ENCODE measurements at regions not wholly inside any gene's neighbourhood (a gene's known extent, or its start where the extent isn't known, plus 50 kb on each side); places are given as distances from the start of the nearest gene placed in this dataset.

DNA sequence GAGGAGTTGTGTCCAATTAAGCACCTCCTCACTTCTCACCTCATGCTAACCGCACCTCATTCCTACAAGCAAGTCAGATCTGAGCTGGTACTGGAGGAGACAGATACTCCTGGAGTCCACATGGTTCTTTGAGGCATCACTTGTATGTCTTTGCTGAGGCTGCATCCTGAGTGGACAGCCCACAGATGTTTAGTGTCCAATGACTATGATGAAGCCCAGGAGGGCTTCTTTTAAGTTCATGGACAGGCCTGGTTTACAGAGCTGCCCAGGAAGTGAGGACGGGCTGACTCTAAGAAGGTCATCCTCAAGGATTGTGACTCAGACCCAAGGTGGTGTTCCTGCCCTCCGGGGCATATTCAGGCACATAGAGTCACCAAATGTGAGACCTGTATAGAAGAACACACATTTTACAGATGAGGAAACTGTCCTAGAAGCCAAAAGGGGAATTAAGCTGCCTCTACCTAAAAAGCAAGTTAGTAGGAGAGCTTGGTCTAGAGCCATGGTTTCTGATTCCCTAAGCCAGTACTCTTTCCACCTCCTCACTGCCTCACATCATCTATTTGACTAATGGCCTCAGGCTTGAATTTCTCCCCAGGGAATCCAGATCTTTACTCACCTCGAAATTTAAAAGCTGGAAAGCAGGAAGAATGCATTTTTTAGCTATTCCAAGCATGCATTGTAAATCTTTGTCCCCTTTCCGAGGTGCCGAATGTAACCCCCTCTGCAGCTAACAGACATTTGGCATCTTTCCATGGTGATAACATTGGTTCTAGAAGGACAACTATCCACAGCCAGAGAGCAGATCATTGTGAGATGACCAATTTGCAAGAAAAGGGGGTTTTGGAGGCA is 228.1 kb downstream of the OMA1 start:
- TF ChIP-seq FOXP2 (optimal IDR thresholded peaks at IDR 0.05; ENCODE audit: borderline replicate concordance, extremely low read depth, extremely low read length, insufficient read depth) (no peak), POLR2AphosphoS5 (IDR thresholded peaks at IDR 0.05; ENCODE audit: low read depth, low read length) (no peak), TAF1 (IDR thresholded peaks at IDR 0.05; ENCODE audit: borderline replicate concordance, insufficient read depth, low read length) (no peak), SIN3A (IDR thresholded peaks at IDR 0.05; ENCODE audit: borderline replicate concordance, insufficient read depth, low read length) (no peak)
- TF ChIP-seq, protein P1, sequence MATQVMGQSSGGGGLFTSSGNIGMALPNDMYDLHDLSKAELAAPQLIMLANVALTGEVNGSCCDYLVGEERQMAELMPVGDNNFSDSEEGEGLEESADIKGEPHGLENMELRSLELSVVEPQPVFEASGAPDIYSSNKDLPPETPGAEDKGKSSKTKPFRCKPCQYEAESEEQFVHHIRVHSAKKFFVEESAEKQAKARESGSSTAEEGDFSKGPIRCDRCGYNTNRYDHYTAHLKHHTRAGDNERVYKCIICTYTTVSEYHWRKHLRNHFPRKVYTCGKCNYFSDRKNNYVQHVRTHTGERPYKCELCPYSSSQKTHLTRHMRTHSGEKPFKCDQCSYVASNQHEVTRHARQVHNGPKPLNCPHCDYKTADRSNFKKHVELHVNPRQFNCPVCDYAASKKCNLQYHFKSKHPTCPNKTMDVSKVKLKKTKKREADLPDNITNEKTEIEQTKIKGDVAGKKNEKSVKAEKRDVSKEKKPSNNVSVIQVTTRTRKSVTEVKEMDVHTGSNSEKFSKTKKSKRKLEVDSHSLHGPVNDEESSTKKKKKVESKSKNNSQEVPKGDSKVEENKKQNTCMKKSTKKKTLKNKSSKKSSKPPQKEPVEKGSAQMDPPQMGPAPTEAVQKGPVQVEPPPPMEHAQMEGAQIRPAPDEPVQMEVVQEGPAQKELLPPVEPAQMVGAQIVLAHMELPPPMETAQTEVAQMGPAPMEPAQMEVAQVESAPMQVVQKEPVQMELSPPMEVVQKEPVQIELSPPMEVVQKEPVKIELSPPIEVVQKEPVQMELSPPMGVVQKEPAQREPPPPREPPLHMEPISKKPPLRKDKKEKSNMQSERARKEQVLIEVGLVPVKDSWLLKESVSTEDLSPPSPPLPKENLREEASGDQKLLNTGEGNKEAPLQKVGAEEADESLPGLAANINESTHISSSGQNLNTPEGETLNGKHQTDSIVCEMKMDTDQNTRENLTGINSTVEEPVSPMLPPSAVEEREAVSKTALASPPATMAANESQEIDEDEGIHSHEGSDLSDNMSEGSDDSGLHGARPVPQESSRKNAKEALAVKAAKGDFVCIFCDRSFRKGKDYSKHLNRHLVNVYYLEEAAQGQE (IDR thresholded peaks at IDR 0.05; ENCODE audit: insufficient read depth in 1 of 2, low read depth in 2 of 2, low read length in 2 of 2): no peak

DNA sequence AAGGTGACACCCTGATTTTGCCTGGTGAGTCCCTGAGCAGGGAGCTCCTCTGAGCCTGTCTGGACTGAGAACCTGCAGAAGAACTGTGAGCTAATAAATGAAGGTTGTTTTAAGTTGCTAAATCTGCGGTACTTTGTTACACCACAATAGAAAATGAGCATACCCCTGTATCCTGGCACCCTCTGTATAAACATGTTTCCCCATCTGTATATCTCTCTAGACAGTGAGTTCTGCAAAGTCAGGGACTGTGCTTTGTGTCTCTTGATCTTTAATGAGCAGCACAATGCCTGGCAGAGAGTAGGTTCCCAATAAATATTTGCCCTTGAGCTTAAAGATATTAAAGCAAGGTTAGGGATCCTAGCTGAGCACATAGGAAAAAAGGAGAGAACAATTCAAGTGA is 228.8 kb downstream of the OMA1 start:
- TF ChIP-seq TAF1 (IDR thresholded peaks at IDR 0.05; ENCODE audit: borderline replicate concordance, insufficient read depth, low read length) (no peak), FOXP2 (optimal IDR thresholded peaks at IDR 0.05; ENCODE audit: borderline replicate concordance, extremely low read depth, extremely low read length, insufficient read depth) (no peak), SIN3A (IDR thresholded peaks at IDR 0.05; ENCODE audit: borderline replicate concordance, insufficient read depth, low read length) (no peak)

DNA sequence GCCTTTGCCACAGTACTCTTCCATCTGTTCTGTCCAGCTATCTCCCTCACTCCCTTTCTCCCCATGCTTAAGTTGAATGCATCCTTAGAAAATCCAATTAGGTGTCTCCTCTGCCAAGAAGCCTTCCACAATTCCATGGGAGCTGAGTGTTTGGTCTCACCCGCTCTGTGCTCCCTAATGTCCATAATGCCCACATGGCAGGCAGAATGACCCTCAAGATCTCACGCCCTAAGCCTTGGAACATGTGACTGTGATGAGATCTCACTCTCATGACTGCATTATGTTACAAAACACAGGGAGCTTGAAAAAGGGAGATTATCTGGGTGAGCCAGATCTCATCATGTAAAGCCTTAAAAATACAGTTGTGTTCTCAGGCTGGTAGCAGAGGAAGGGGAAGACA is 229.4 kb downstream of the OMA1 start:
- TF ChIP-seq SIN3A (IDR thresholded peaks at IDR 0.05; ENCODE audit: borderline replicate concordance, insufficient read depth, low read length) (no peak), FOXP2 (optimal IDR thresholded peaks at IDR 0.05; ENCODE audit: borderline replicate concordance, extremely low read depth, extremely low read length, insufficient read depth) (no peak), POLR2AphosphoS5 (IDR thresholded peaks at IDR 0.05; ENCODE audit: low read depth, low read length) (no peak), TAF1 (IDR thresholded peaks at IDR 0.05; ENCODE audit: borderline replicate concordance, insufficient read depth, low read length) (no peak)
- TF ChIP-seq, protein P1 (IDR thresholded peaks at IDR 0.05; ENCODE audit: insufficient read depth in 1 of 2, low read depth in 2 of 2, low read length in 2 of 2): no peak

DNA sequence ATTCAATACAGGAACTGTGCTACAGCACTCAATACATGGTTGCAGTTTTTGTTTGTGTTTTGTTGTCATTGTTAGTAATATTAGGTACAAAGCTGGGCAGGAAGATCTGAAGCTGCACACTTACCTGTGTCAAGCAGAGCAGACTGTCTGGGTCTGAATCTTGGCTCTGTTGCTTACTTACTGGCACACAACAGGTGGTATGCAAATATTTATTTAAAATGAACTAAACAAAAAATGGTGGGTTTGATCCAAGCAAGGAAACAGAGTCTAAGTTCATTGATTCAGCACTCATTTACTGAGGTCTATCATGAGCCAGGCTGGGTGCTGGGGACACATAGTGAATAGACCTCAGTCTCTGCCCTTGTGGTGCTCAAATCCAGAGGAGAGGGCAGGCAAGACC is 230.4 kb downstream of the OMA1 start:
- TF ChIP-seq FOXP2 (optimal IDR thresholded peaks at IDR 0.05; ENCODE audit: borderline replicate concordance, extremely low read depth, extremely low read length, insufficient read depth): no peak
- no peak for TF ChIP-seq TAF1 (IDR thresholded peaks at IDR 0.05; ENCODE audit: borderline replicate concordance, insufficient read depth, low read length)
- no peak for TF ChIP-seq POLR2AphosphoS5 (IDR thresholded peaks at IDR 0.05; ENCODE audit: low read depth, low read length)

DNA sequence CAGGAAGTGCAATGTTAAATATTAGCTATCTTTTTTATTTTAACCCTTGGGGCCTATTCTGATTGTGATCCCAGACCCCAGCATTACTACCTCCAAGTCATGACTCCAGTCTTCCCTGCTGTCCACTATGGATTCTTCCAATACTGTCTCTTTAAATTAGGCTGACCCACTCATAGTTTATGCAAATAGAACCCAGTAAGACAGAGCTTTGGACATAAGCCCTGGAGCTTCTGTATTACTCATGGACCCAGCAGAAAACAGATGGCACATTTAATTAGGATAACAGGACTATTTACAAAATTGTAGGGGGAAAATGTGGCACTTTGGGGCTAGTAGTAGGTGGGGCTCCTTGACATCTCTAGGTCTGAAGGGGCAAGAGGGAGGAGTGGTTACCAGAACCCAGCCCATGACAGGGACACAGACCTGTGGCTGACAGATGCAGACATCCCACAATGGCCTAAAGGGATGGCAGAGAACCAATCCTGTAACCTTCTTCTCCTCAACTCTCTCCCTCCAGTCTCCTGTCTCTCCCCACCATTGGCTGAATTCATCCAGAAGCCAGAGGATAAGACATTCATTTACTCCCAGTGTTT is 233.5 kb downstream of the OMA1 start:
- TF ChIP-seq FOXP2 (optimal IDR thresholded peaks at IDR 0.05; ENCODE audit: borderline replicate concordance, extremely low read depth, extremely low read length, insufficient read depth) (no peak), SIN3A (IDR thresholded peaks at IDR 0.05; ENCODE audit: borderline replicate concordance, insufficient read depth, low read length) (no peak), TAF1 (IDR thresholded peaks at IDR 0.05; ENCODE audit: borderline replicate concordance, insufficient read depth, low read length) (no peak), POLR2AphosphoS5 (IDR thresholded peaks at IDR 0.05; ENCODE audit: low read depth, low read length) (no peak)
- TF ChIP-seq, protein P1 (IDR thresholded peaks at IDR 0.05; ENCODE audit: insufficient read depth in 1 of 2, low read depth in 2 of 2, low read length in 2 of 2): no peak

DNA sequence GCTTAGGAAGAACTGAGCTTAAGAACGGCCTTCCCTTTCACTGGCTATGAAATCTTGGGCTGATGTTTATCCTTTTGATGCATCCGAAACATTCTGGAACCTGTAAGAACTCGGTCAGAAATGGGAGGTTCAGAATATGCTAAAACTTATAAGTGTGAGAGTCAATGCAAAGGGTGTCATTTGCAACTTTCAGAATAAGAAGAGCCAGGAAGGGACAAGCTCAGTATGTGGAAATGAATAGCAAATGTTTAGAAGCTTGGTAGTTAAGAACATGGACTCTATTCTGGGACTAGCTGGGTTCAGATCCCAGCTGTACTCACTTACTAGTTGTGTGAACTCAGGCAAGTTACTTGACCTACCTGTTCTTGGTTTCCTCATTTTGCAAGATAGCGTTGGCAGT is 234.1 kb downstream of the OMA1 start:
- TF ChIP-seq POLR2AphosphoS5 (IDR thresholded peaks at IDR 0.05; ENCODE audit: low read depth, low read length) (no peak), TAF1 (IDR thresholded peaks at IDR 0.05; ENCODE audit: borderline replicate concordance, insufficient read depth, low read length) (no peak), SIN3A (IDR thresholded peaks at IDR 0.05; ENCODE audit: borderline replicate concordance, insufficient read depth, low read length) (no peak), FOXP2 (optimal IDR thresholded peaks at IDR 0.05; ENCODE audit: borderline replicate concordance, extremely low read depth, extremely low read length, insufficient read depth) (no peak)
- TF ChIP-seq, protein P1 (IDR thresholded peaks at IDR 0.05; ENCODE audit: insufficient read depth in 1 of 2, low read depth in 2 of 2, low read length in 2 of 2): no peak
